ENCODE measurements at regions not wholly inside any gene's neighbourhood (a gene's known extent, or its start where the extent isn't known, plus 50 kb on each side); places are given as distances from the start of the nearest gene placed in this dataset.

DNA sequence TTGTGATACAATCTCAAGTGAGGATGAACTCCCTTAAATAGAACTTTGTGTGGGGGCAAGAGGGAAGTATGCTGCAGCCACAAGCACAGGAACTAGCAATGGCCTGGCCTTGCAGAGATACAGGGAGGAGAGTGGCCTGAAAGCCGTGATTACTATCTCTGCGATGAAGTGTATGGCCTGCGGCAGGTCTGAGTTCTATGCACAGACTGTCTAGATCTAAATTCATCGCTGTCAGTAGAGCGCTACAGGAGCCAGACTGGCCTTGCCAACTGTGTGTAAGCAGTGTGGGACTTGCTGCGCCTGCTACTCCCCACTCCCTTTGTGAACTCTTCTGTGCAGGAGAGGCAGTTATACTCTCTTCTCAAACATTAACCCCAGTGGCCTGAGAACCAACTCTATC, 997.0 kb downstream of the GRIK2 start:
- TF ChIP-seq, protein P1, sequence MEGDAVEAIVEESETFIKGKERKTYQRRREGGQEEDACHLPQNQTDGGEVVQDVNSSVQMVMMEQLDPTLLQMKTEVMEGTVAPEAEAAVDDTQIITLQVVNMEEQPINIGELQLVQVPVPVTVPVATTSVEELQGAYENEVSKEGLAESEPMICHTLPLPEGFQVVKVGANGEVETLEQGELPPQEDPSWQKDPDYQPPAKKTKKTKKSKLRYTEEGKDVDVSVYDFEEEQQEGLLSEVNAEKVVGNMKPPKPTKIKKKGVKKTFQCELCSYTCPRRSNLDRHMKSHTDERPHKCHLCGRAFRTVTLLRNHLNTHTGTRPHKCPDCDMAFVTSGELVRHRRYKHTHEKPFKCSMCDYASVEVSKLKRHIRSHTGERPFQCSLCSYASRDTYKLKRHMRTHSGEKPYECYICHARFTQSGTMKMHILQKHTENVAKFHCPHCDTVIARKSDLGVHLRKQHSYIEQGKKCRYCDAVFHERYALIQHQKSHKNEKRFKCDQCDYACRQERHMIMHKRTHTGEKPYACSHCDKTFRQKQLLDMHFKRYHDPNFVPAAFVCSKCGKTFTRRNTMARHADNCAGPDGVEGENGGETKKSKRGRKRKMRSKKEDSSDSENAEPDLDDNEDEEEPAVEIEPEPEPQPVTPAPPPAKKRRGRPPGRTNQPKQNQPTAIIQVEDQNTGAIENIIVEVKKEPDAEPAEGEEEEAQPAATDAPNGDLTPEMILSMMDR (IDR thresholded peaks at IDR 0.05): no peak
- TF ChIP-seq ZFX (IDR thresholded peaks at IDR 0.05; ENCODE audit: borderline replicate concordance): no peak

Data from 22Rv1 (cell line).